Dedifferentiated amniotic fluid mesenchymal stem cell (primary cell): ENCODE measurements at regions not wholly inside any gene's neighbourhood (a gene's known extent, or its start where the extent isn't known, plus 50 kb on each side); places are given as distances from the start of the nearest gene placed in this dataset.
"Not testable (repeated sequence)": the region's sequence is repeated elsewhere in the genome, so short reads cannot be mapped to it uniquely, and the experiment has no call there.

Source experiments
- DNase-seq: peaks from one replicate; pipeline ENCODE4 v3.0.0-alpha.2; 2016; ENCODE audit errors: extremely low spot score

DNA sequence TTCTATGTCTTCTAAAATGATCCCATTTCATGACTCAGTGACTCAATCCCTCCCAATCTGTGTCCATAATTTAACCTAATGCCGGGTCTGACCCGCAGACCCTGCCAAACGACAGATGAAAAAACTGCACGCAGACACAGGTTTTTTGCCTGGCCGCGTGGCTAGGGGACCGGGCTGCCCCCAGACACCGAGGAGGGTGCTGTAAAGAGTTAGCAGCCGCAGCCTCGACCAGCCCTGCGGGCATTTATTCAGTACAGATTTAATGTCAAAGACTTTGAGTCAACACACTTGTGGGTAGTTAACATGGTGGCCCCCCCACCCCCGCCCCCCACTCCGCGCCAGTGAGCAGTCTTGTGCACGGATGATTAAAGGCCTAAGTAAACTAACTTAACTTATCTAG is 1324.7 kb downstream of the GATA3 start:
- no peak for DNase-seq

DNA sequence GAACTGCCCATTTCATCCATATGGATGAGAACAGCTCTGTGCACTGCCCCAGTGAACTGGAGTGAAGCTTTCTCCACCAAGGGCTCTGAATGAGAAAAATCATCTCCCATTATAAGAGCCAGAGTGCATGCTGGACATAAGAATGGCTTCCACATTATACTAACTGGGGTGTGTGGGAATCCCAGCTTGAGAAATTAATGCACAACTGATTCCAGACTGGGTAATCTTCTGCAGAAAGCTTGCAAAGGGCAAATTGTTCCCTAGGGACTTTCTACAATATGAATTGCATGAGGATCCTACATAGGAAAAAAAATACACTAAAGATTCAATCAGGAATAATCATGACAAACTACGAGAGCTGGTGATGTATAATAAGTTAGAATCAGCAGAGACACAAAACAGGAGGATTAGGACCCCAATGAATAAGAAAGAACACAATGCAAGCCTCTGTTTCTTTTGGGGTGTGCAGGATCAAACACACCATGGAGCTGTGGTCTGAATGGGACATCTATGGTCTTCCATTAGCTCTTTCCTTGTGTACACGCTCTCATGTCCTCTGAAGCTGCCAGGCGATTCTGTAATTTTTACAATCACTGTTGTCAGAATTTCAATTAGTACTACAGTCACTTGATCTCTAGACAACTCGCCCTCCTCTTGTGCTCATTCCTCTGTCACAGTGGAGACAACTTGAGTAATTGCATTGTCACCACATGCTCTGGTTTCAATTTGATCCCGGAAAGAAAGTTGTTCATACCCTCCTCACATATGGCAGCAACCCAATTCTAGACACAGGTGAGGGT is 1327.4 kb downstream of the GATA3 start:
- DNase-seq: no peak

DNA sequence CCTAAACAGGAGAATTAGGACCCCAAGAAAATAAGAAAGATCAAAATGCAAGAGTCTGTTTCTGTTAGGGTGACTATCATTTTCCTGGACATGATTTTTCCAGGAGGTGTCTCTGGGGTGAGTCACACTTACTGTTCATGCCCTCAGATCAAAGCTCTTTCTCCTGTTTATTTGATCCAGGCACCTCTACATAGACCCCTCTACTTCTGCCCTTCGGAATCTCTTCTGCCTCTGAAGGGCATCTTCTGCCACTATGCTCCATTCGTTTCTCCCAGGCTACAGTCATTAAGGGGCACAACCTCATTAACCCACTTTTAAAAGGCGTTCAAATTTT is 1328.0 kb downstream of the GATA3 start:
- DNase-seq: no peak

DNA sequence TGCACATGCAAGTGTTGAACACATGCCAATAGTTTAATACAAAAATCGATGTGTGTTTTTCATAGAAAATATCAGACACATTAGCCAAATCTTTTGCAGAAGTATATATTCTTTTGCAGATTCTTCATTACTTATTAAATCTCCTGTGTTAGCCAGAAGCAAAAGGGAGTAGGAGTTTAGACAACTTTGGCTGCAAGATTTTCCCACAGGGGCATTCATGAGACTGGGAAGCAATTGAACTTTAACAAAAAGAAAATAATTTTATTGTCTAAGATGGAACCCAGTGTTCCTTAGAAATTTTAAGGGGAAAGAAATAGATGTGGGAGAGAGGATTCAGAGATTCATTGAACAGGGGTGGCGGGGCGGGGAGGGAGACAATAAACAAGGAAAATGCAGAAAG is 1336.0 kb downstream of the GATA3 start:
- DNase-seq: no peak

DNA sequence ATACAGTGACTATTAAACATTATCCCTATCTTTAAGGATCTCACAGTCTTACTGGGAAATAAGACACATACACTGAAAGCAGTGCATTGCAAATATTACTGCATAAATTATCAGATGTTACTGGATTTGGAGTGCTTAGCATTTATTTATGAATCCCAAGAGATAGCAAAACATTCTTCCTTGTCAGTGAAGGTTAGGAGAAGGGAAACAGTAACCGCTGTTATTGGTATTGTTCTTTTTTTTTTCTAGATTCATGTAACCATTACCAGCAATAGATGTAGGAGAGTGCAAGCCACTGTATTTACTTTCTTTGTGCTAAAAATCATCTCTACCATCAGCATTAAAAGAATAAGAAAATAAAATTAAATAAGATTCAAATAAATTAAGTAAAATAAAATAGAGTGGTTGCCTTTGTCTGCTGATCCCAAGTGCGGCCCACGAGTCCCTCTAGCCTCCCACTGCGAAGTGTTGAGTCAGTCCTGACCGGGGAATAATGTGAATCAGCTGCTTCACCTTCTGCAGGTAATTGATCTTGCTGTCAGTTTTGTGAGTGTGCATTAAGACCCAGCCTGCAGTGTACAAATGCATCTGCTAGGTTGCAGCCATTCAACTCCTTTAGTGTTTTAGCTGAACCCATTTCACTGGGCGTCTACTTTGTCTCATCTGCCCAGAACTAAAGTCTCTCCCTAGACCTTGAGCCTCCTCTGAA is 1344.9 kb downstream of the GATA3 start:
- no peak for DNase-seq

DNA sequence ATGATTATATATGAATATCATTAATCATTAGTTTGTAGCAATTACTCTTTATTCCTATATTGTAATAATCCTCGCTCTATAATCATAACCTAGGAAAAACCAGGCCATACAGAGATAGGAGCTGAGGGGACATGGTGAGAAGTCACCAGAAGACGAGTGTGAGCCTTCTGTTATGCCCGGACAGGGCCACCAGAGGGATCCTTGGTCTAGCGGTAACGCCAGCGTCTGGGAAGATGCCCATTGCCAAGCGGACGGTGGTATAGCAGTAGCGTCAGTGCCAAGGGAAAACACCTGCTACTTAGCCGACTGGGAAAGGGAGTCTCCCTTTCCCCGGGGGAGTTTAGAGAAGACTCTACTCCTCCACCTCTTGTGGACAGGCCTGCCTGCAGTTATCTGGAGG is 1347.6 kb downstream of the GATA3 start:
- not testable (repeated sequence) for DNase-seq

DNA sequence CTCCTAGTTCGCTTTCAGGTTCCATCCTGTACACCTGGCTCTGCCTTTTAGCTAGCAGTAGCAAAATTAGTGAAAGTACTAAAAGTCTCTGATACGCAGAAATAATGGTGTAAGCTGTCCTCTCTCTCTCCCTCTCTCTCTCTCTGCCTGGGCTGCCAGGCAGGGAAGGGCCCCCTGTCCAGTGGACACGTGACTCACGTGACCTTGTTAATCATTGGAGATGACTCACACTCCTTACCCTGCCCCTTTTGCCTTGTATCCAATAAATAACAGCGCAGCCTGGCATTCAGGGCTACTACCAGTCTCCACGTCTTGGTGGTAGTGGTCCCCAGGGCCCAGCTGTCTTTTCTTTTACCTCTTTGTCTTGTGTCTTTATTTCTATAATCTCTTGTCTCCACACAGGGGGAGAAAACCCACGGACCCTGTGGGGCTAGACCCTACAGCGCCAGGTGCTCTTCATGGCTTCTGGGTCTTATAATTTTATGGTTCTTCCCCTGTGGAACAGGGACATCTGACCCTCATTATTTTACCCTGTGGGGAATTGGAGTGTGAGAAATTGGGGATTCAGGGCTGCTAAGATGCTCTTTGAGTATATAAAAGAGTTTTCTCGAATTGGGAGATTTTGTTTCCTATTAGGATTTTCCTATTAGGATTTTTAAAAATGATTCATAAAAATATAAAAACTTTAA is 1348.2 kb downstream of the GATA3 start:
- DNase-seq: not testable (repeated sequence)

DNA sequence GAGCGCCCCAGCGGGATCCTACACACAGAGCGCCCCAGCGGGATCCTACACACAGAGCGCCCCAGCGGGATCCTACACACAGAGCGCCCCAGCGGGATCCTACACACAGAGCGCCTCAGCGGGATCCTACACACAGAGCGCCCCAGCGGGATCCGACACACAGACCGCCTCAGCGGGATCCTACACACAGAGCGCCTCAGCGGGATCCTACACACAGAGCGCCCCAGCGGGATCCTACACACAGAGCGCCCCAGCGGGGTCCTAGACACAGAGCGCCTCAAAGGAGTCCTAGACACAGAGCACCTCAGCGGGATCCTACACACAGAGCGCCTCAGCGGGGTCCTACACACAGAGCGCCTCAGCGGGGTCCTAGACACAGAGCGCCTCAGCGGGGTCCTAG is 1352.7 kb downstream of the GATA3 start:
- DNase-seq: not testable (repeated sequence)

DNA sequence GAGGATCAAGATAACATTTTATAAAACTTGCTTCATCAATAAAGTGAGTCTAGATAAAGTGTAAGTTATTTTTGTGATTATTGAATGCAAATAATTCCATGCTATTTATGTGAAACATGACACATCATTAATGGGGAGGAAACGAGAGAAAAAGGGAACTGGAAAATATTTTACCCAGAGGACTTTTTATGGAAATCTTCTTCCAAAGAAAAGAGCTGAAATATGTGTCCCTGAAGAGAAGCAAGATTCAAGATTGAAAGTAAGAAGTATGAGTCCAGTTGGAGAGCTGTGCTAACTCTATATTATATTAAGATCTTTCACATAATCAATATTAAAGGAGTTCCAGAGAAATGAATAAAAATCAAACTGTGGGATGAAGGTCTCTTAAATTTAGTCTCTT is 1361.8 kb downstream of the GATA3 start:
- DNase-seq: no peak

DNA sequence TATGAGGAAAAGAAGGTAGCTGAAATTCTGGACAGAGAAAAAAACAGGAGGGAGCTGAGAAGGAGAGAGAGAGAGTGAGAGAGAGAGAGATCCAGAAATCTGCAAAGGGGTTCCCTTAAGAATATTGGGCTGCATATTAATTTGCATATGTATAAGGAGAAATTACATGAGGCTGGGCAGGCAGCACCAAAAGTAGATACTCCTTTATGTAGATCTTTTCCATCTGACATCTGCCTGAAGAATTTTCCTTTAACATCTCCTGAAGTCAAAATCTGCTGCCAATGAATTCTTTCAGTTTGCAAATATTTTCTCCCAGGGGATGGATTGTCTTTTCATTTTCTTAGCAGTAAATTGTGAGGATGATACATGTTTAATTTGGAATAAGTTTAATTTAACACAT is 1365.3 kb downstream of the GATA3 start:
- no peak for DNase-seq

DNA sequence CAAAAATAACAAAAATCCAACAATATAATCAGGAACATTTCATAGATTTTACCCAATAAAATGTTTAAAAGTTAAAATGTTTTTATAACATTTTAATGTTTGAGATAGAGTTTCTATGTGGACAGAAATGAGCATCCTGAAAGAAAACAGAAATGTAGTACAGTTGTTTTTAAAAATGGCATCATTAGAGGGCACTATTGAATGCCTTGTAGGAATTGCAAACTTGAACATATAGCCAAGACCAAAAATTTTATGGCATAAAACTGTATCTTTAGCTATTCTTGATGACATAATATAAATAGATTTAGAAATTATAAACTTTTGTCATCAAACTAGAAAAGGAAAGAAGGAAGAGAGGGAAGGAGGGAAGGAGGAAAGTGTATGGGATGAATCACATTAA is 1372.7 kb downstream of the GATA3 start:
- DNase-seq: no peak

DNA sequence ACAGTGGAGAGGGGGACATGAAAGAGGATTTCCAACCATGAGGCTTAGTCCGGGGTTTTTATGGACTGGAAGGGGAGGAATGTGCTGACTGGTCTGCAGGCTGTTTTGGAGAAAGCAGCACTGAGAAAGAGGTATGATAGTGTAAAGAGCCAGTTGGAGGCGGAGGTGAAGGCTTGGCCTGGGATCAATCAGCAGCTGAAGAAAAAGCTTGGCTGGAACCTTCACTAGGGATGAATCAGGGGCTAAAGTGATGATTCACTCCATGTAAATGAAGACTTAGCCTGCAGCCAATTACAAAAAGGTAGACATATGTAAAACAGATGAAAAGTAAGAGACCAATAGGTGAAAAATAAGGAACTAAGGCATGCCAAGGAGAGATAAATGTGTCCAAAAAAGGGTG is 1382.6 kb downstream of the GATA3 start:
- DNase-seq: no peak

DNA sequence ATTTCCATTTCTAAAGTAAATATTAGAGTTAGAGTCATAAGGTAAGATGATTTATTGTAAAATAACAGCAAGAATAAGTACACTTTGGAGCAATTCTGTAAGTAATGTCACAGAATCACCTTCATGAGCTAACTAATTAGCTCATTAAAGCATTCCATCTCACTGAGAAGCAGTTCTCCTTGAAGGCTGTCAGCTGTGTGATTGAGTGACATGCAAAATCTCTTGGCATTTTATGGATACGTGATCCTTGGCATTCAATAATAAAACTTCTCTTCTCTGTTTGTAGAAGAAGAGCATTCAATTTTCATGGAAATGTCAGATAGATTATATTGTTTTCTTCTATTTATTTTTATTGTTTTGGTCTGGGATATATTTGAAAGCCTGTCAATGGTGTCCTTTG is 1389.3 kb downstream of the GATA3 start:
- no peak for DNase-seq

DNA sequence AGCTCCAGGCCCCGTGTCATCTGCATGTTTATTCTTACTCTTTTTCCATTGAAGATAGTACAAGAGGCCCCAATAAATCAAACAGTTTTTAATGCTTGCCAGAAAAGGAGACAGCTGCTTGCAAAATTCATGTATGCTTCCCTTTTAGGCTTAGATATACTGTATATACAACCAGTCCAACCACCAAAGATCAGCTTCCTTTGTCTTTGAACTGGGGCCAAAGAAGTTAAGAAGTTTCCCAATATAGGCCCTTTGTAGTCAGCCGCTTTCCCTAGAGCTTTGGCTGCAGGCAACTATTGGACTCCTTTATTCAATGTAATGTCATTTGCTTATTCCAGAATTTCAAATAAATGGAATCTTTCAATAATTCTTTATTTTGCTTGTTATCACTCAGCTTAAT is 1395.0 kb downstream of the GATA3 start:
- no peak for DNase-seq

DNA sequence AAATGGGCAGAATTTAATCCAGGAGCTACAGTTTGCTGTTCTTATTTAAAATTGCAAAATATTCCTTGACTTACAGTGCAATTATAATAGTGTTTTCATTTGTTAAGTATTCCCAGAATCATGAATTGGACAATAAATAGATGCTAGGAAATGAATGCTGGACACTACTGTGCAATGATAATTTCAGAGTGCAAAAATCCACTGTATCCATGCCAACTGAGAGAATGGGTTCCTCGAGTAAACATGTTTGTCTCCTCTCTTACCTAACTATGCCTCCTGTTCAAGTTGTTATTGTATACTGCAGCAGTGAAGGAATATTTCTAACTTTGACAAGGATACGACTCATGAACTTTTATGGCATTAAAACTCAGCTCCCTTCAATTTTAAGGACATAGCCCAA is 1396.3 kb downstream of the GATA3 start:
- DNase-seq: no peak

DNA sequence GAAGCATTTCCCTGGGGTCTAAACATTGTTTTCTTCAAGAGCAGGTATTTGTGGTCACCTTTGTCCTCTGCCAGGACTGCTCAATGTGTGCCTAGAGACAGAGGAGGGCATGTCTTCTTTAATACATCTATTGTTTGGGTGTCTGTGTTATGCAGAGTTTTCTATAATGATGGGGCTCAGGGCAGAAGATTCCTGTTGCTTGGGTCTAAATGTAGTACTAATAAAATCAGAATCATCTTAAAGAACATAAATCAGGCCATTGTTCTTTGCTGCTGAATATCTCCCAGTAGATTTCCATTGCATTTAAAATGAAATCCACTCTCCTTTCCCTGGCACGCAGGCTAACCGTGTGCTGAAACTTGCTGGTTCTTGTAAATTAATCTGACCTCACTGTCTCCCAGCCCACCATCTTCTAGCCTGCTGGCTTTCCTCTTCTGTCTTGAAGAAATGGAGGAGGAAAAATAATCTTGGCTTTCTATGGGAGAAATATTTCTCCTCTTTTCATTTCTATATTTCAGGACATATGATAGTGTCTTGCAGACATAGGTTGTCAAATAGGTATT is 1396.8 kb downstream of the GATA3 start:
- no peak for DNase-seq

DNA sequence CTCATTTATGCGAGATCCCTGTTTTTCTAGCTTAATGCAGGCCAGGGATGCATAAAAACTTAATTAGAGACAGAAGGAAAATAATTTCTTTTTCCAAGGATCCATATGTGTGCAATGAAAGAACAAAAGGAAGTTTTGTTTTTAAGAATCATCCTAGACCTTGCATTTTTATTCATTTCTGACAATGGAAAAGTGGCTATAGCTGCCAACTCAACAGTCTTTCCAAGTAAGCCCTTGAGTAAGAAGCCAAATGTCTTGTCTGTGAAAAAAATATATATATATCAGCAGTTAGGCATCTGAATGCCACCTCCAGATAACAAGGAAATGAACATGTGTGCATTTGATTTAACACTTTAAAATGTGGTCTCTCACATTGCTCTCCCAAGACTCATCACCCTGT is 1397.6 kb downstream of the GATA3 start:
- DNase-seq: no peak

DNA sequence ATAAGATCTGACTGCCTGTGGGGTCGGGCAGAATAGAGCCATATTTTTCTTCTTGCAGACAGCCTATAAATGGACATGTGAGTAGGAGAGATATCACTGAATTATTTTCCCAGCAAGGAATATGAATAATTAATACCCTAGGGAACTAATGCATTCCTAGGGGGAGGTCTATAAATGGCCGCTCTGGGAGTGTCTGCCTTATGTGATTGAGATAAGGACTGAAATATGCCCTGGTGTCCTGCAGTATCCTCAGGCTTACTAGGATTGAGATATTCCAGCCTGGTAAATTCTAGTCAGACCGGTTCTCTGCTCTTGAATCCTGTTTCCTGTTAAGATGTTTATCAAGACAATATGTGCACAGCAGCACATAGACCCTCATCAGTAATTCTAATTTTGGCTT is 1399.4 kb downstream of the GATA3 start:
- DNase-seq: not testable (repeated sequence)

DNA sequence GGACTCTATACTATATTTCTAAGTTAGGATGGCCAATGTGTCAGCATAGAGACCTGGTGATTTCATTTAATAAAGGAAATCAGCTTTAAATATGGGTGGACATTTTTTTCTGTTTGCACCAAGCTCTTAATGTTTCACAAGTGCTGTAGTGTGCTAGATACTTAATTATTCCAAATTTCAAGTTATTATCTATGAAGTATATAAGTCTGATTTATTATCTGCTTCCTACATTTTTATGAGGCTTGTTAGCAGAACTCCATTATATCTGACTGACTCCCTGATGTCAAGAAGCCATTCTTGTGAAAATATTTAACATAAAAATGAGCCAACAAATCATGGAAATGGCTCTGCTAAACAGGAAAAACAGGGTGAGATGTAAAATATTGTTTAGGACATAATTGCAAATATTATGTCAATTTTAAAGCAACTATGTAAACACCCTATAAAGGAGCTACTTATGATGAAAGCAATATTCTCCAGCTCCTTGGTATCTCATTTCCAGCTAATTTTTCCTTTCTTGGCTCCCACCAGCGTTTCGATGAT is 1415.2 kb downstream of the GATA3 start:
- DNase-seq: no peak

DNA sequence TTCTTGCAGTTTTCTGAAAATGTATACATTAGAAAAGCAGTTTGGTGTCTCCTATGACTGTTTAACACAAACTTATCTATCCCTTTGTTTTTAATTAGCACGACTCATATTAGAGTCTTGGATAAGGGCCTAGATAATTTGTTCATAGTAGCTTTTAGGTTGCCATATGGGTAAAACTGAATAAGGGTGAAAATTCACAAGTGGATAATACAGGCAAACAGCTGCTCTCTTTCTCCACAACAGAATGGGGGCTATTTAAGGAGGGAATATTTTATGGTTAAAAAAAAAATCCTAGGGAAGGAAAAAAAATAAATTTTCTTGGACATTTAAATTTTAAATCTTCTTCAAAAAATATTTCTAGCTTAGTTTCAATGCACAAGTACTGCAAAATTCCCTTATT is 1416.1 kb downstream of the GATA3 start:
- DNase-seq: no peak

DNA sequence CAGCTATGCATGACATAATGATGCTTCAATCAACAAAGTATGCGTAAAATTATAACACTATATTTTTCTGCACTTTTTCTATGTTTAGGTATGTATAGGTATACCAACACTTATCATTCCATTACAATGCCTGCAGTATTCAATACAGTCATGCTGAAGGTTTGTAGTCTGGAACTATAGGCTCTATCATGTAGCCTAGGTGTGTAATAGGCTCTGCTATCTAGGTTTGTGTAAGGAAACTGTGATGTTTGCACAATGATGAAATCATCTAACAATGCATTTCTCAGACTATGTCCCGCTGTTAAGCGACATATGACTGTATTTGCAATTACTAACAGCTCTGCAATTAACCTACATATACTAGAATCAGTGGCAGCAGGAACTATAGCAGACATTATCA is 1447.5 kb downstream of the GATA3 start:
- no peak for DNase-seq

DNA sequence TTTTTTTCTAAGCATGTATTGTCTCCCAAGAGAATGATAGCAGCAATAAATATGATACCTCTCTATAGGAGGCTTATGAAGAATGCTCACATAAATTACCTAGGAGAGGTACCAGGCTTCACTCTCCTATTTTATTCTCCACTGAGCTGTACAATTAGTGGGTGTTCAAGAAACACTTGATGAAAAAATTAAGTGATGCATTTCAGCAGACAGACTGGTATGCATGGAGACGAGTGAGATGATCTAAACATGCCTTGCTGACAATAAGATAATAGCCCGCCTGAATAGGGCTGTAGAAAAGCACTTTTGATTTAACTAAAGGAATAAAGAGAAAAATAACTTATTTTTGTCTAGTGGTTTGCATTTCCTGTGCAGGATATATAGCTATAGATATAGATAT is 1449.7 kb downstream of the GATA3 start:
- DNase-seq: no peak
